Neural cell (in vitro differentiated cells): ENCODE measurements at regions not wholly inside any gene's neighbourhood (a gene's known extent, or its start where the extent isn't known, plus 50 kb on each side); places are given as distances from the start of the nearest gene placed in this dataset.

Experiments used
- H2AFZ ChIP-seq: fragments of 200-600, 300-800 bp; sonication (generic), shearing (Covaris generic); 2 replicates; pipeline ENCODE4 v1.6.0; 2014; ENCODE audit warnings: low read depth, mild to moderate bottlenecking, antibody characterized with exemption, low read length, moderate library complexity
- H3F3A ChIP-seq: fragments of 200-600 bp; shearing (Covaris generic); 2 replicates; pipeline ENCODE4 v1.6.1; 2016; ENCODE audit warnings: mild to moderate bottlenecking, moderate library complexity, mixed read lengths, antibody characterized with exemption, low read length; ENCODE audit not compliant: insufficient read depth, poor library complexity, severe bottlenecking
- H3K27ac ChIP-seq: fragments of 200-600, 300-800 bp; sonication (generic), shearing (Covaris generic); 2 replicates; pipeline ENCODE4 v1.5.1; 2014; ENCODE audit warnings: mild to moderate bottlenecking, low read length, moderate library complexity
- H3K27me3 ChIP-seq: fragments of 300-800, 200-600 bp; sonication (generic), shearing (Covaris generic); 2 replicates; pipeline ENCODE4 v1.6.0; 2014; ENCODE audit warnings: mild to moderate bottlenecking, low read depth, low read length, moderate library complexity; ENCODE audit not compliant: insufficient read depth
- H3K36me3 ChIP-seq: fragments of 300-800, 200-600 bp; sonication (generic), shearing (Covaris generic); 2 replicates; pipeline ENCODE4 v1.5.1; 2014; ENCODE audit warnings: mild to moderate bottlenecking, antibody characterized with exemption, low read length, moderate library complexity; ENCODE audit not compliant: insufficient read depth
- H3K4me2 ChIP-seq: fragments of 300-800, 200-600 bp; sonication (generic), shearing (Covaris generic); 2 replicates; pipeline ENCODE4 v1.6.0; 2014; ENCODE audit warnings: mild to moderate bottlenecking, low read length
- H3K4me3 ChIP-seq: fragments of 300-800, 200-600 bp; sonication (generic), shearing (Covaris generic); 2 replicates; pipeline ENCODE4 v1.5.1; 2014; ENCODE audit warnings: mild to moderate bottlenecking, low read length, moderate library complexity
- H3K79me2 ChIP-seq: fragments of 200-600 bp; shearing (Covaris generic); replicated peaks from 2 replicates; pipeline ENCODE4 v1.6.0; 2014; ENCODE audit warnings: mild to moderate bottlenecking, low read length, moderate library complexity; ENCODE audit not compliant: insufficient read depth
- H3K9ac ChIP-seq: fragments of 300-800, 200-600 bp; sonication (generic), shearing (Covaris generic); 2 replicates; pipeline ENCODE4 v1.6.1; 2016; ENCODE audit warnings: mild to moderate bottlenecking, low read length, mixed read lengths
- H3K9me2 ChIP-seq: fragments of 200-600 bp; shearing (Covaris generic); 2 replicates; pipeline ENCODE4 v1.6.1; 2016; ENCODE audit warnings: mild to moderate bottlenecking, low read length, mixed read lengths; ENCODE audit not compliant: insufficient read depth
- H3K9me3 ChIP-seq: fragments of 200-600, 300-800 bp; sonication (generic), shearing (Covaris generic); 2 replicates; pipeline ENCODE4 v1.6.1; 2016; ENCODE audit warnings: mild to moderate bottlenecking, mixed run types, low read length, moderate library complexity, mixed read lengths
- H4K20me1 ChIP-seq: fragments of 200-600 bp; shearing (Covaris generic); 2 replicates; pipeline ENCODE4 v1.6.1; 2016; ENCODE audit warnings: mild to moderate bottlenecking, mixed run types; ENCODE audit not compliant: insufficient read depth
- CTCF ChIP-seq: fragments of 450-650 bp; IDR thresholded peaks from 2 replicates; pipeline ENCODE4 v1.5.1; 2014; ENCODE audit warnings: antibody characterized with exemption, mild to moderate bottlenecking, moderate library complexity; ENCODE audit not compliant: poor library complexity, severe bottlenecking
- EP300 ChIP-seq: fragments of 450-650 bp; conservative IDR thresholded peaks from 2 replicates; pipeline ENCODE4 v1.6.1; 2014; ENCODE audit warnings: antibody characterized with exemption, mild to moderate bottlenecking, moderate library complexity; ENCODE audit not compliant: poor library complexity, severe bottlenecking
- EZH2 ChIP-seq: fragments of 200-600, 300-800 bp; shearing (Covaris generic), sonication (generic); IDR thresholded peaks from 2 replicates; pipeline ENCODE4 v1.6.1; 2014; ENCODE audit warnings: antibody characterized with exemption, low read length, borderline replicate concordance, mild to moderate bottlenecking; ENCODE audit not compliant: insufficient read depth, poor library complexity, severe bottlenecking
- MXI1 ChIP-seq: fragments of 450-650 bp; conservative IDR thresholded peaks from 2 replicates; pipeline ENCODE4 v1.6.1; 2014; ENCODE audit warnings: antibody characterized with exemption, mild to moderate bottlenecking; ENCODE audit not compliant: poor library complexity, severe bottlenecking
- POLR2AphosphoS5 ChIP-seq: IDR thresholded peaks from 2 replicates; pipeline ENCODE4 v1.6.1; 2012
- RAD21 ChIP-seq: fragments of 450-650 bp; conservative IDR thresholded peaks from 2 replicates; pipeline ENCODE4 v1.6.1; 2014; ENCODE audit warnings: antibody characterized with exemption, mild to moderate bottlenecking, moderate library complexity
- REST ChIP-seq: IDR thresholded peaks from 2 replicates; pipeline ENCODE4 v1.6.1; 2012; ENCODE audit warnings: borderline replicate concordance
- SMC3 ChIP-seq: fragments of 450-650 bp; conservative IDR thresholded peaks from 2 replicates; pipeline ENCODE4 v1.6.1; 2014; ENCODE audit warnings: antibody characterized with exemption, mild to moderate bottlenecking, moderate library complexity; ENCODE audit not compliant: poor library complexity
- TAF1 ChIP-seq: IDR thresholded peaks from 2 replicates; pipeline ENCODE4 v1.6.1; 2012; ENCODE audit warnings: low read depth

- Histone ChIP-seq H3K4me3 (no peak overlapping the region), H3K27me3 (no peaks in the 10 kb centered on the region), H3K36me3 (no peaks in the 10 kb centered on the region), H3F3A (no peaks in the 10 kb centered on the region), H4K20me1 (no peaks in the 10 kb centered on the region), H2AFZ (no peak overlapping the region), H3K9ac (no peak overlapping the region), H3K27ac (no peak overlapping the region), H3K9me3 (no peaks in the 10 kb centered on the region), H3K79me2 (no peaks in the 10 kb centered on the region), H3K9me2 (no peaks in the 10 kb centered on the region), H3K4me2 (no peak overlapping the region)
- TF ChIP-seq REST (no peak), EP300 (no peak), SMC3 (no peak), EZH2 (no peak), POLR2AphosphoS5 (no peak), RAD21 (no peak), CTCF (no peak), MXI1 (no peak), TAF1 (no peak)
Observed at GRCh38 chr10:91050371-91051034, 129.6 kb upstream of the ANKRD1 start.

GRCh38 chr10:91051829-91052228 is 130.9 kb upstream of the ANKRD1 start:
- Histone ChIP-seq H3K9ac (no peak overlapping the region), H3K27me3 (no peaks in the 10 kb centered on the region), H4K20me1 (no peaks in the 10 kb centered on the region), H3F3A (no peaks in the 10 kb centered on the region), H3K79me2 (no peaks in the 10 kb centered on the region), H3K9me2 (no peaks in the 10 kb centered on the region), H3K4me3 (no peak overlapping the region), H3K36me3 (no peaks in the 10 kb centered on the region), H3K27ac (no peak overlapping the region), H3K4me2 (no peak overlapping the region), H3K9me3 (no peaks in the 10 kb centered on the region), H2AFZ (no peak overlapping the region)
- TF ChIP-seq RAD21 (no peak), POLR2AphosphoS5 (no peak), MXI1 (no peak), EP300 (no peak), TAF1 (no peak), SMC3 (no peak), REST (no peak), EZH2 (no peak), CTCF (no peak)
